ENCODE measurements at regions not wholly inside any gene's neighbourhood (a gene's known extent, or its start where the extent isn't known, plus 50 kb on each side); places are given as distances from the start of the nearest gene placed in this dataset.

GRCh38 chrX:69323786-69324720 lies 158.8 kb upstream of the PJA1 start:
- DNase-seq (ENCODE audit: extremely low read depth, insufficient read length) = no peak
- no peak for TF ChIP-seq CTCF (IDR thresholded peaks at IDR 0.05; ENCODE audit: insufficient read depth, low read length, poor library complexity, severe bottlenecking)
- no peak overlapping the region for H3K4me3 ChIP-seq (replicated peaks; ENCODE audit: low read depth, low read length)
- H3K27me3 ChIP-seq (replicated peaks; ENCODE audit: control insufficient read depth, insufficient read depth, low read length) = no peaks in the 10 kb centered on the region
- H3K36me3 ChIP-seq (ENCODE audit: control insufficient read depth, insufficient read depth, low read length) = no peaks in the 10 kb centered on the region

GRCh38 chrX:69321789-69322188 lies 156.5 kb upstream of the PJA1 start:
- Histone ChIP-seq H3K27me3 (replicated peaks; ENCODE audit: control insufficient read depth, insufficient read depth, low read length) (no peaks in the 10 kb centered on the region), H3K4me3 (replicated peaks; ENCODE audit: low read depth, low read length) (no peak overlapping the region), H3K36me3 (ENCODE audit: control insufficient read depth, insufficient read depth, low read length) (no peaks in the 10 kb centered on the region)
- no peak for TF ChIP-seq CTCF (IDR thresholded peaks at IDR 0.05; ENCODE audit: insufficient read depth, low read length, poor library complexity, severe bottlenecking)
- DNase-seq (ENCODE audit: extremely low read depth, insufficient read length) = no peak

GRCh38 chrX:69321006-69321655 lies 155.9 kb upstream of the PJA1 start:
- no peak for DNase-seq (ENCODE audit: extremely low read depth, insufficient read length)
- Histone ChIP-seq H3K4me3 (replicated peaks; ENCODE audit: low read depth, low read length) (no peak overlapping the region), H3K36me3 (ENCODE audit: control insufficient read depth, insufficient read depth, low read length) (no peaks in the 10 kb centered on the region), H3K27me3 (replicated peaks; ENCODE audit: control insufficient read depth, insufficient read depth, low read length) (no peaks in the 10 kb centered on the region)
- TF ChIP-seq CTCF (IDR thresholded peaks at IDR 0.05; ENCODE audit: insufficient read depth, low read length, poor library complexity, severe bottlenecking) = no peak

- no peak overlapping the region for H3K4me3 ChIP-seq (replicated peaks; ENCODE audit: low read depth, low read length)
- H3K36me3 ChIP-seq (ENCODE audit: control insufficient read depth, insufficient read depth, low read length) = no peaks in the 10 kb centered on the region
- DNase-seq (ENCODE audit: extremely low read depth, insufficient read length) = no peak
- no peak for TF ChIP-seq CTCF (IDR thresholded peaks at IDR 0.05; ENCODE audit: insufficient read depth, low read length, poor library complexity, severe bottlenecking)
- no peaks in the 10 kb centered on the region for H3K27me3 ChIP-seq (replicated peaks; ENCODE audit: control insufficient read depth, insufficient read depth, low read length)
Observed at GRCh38 chrX:69320116-69320515, 154.9 kb upstream of the PJA1 start.

- no peak for DNase-seq (ENCODE audit: extremely low read depth, insufficient read length)
- H3K4me3 ChIP-seq (replicated peaks; ENCODE audit: low read depth, low read length) = no peak overlapping the region
- TF ChIP-seq CTCF (IDR thresholded peaks at IDR 0.05; ENCODE audit: insufficient read depth, low read length, poor library complexity, severe bottlenecking) = no peak
Observed at GRCh38 chrX:69319376-69319775, 154.1 kb upstream of the PJA1 start.

More at GRCh38 chrX:69319376-69319775, 154.1 kb upstream of the PJA1 start:
- no peaks in the 10 kb centered on the region for H3K27me3 ChIP-seq (replicated peaks; ENCODE audit: control insufficient read depth, insufficient read depth, low read length)
- H3K36me3 ChIP-seq (ENCODE audit: control insufficient read depth, insufficient read depth, low read length) = no peaks in the 10 kb centered on the region
